ENCODE measurements at regions not wholly inside any gene's neighbourhood (a gene's known extent, or its start where the extent isn't known, plus 50 kb on each side); places are given as distances from the start of the nearest gene placed in this dataset.
A peak's percentile ranks its signal among the peaks of the same experiment; 100 is the strongest.

- no peak for TF ChIP-seq CTCF (conservative IDR thresholded peaks at IDR 0.05; ENCODE audit: low read depth, low read length)
- no peak for DNase-seq (ENCODE audit: low read depth)
- H3K4me3 ChIP-seq (ENCODE audit: low read depth, low read length), result no peak overlapping the region
These were observed 100.9 kb upstream of the TNP1 start for GRCh38 chr2:216960671-216961268.

DNA sequence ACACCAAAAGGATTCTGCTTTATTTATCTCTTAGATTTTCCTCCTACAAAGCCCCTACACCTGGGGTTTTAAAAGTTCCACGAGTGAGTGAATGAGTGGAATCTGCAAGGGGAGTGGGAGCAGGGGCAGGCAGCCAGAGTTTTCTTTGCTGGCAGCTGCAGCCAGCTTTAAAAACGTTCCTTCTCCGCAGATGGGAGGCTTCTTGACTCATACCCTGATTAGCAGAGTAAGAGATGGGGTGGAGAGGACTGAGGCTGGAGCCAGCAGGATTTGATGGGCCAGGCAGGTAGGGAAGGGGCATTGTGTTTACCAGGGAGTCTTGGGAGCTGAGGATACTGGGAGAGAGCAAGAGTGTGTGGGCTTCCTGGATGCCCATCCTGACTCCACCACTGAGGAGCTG is 99.6 kb upstream of the TNP1 start:
- no peak for DNase-seq (ENCODE audit: low read depth)
- no peak for TF ChIP-seq CTCF (conservative IDR thresholded peaks at IDR 0.05; ENCODE audit: low read depth, low read length)
- H3K4me3 ChIP-seq (ENCODE audit: low read depth, low read length), result no peak overlapping the region

- H3K4me3 ChIP-seq (ENCODE audit: low read depth, low read length), result no peak overlapping the region
- TF ChIP-seq CTCF (conservative IDR thresholded peaks at IDR 0.05; ENCODE audit: low read depth, low read length), result no peak
- peak; percentile 99 for DNase-seq (ENCODE audit: low read depth)
These were observed 97.1 kb upstream of the TNP1 start for GRCh38 chr2:216956820-216957493.

DNA sequence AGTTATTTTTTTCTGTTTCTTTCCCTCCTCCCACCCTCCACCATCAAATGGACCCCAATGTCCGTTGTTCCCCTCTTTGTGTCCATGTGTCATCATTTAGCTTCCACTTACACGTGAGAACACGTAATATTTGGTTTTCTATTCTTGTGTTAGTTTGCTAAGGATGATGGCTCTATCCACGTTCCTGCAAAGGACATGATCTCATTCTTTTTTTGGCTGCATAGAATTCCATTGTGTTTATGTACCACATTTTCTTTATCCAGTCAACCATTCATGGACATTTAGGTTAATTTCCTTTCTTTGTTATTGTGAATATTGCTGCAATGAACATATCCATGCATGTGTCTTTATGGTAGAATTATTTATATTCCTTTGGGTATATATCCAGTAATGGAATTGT is 91.3 kb upstream of the TNP1 start:
- TF ChIP-seq CTCF (conservative IDR thresholded peaks at IDR 0.05; ENCODE audit: low read depth, low read length), result no peak
- no peak for DNase-seq (ENCODE audit: low read depth)
- H3K4me3 ChIP-seq (ENCODE audit: low read depth, low read length), result no peak overlapping the region

GRCh38 chr2:216950547-216950946 is 90.7 kb upstream of the TNP1 start:
- no peak overlapping the region for H3K4me3 ChIP-seq (ENCODE audit: low read depth, low read length)
- no peak for TF ChIP-seq CTCF (conservative IDR thresholded peaks at IDR 0.05; ENCODE audit: low read depth, low read length)
- no peak for DNase-seq (ENCODE audit: low read depth)

GRCh38 chr2:216949700-216950413 is 90.0 kb upstream of the TNP1 start:
- no peak overlapping the region for H3K4me3 ChIP-seq (ENCODE audit: low read depth, low read length)
- DNase-seq (ENCODE audit: low read depth), result no peak
- no peak for TF ChIP-seq CTCF (conservative IDR thresholded peaks at IDR 0.05; ENCODE audit: low read depth, low read length)

Data from epithelial cell of proximal tubule (primary cell).